HG02943 (cell line): ENCODE measurements at regions not wholly inside any gene's neighbourhood (a gene's known extent, or its start where the extent isn't known, plus 50 kb on each side); places are given as distances from the start of the nearest gene placed in this dataset.
"Not testable (repeated sequence)": the region's sequence is repeated elsewhere in the genome, so short reads cannot be mapped to it uniquely, and the experiment has no call there.

Experiments used
- ATAC-seq: cut with Tn5 transposase; IDR thresholded peaks from one replicate; pipeline ENCODE4 v1.9.1; 2021; ENCODE audit warnings: mild to moderate bottlenecking, low read depth, moderate library complexity; ENCODE audit not compliant: unreplicated experiment

GRCh38 chr2:146969703-146970102 lies 875.1 kb upstream of the ACVR2A start:
- ATAC-seq = not testable (repeated sequence)

GRCh38 chr2:146964494-146964893 lies 880.3 kb upstream of the ACVR2A start:
- ATAC-seq = no peak

GRCh38 chr2:146954544-146954943 lies 890.3 kb upstream of the ACVR2A start:
- ATAC-seq = no peak

- ATAC-seq = no peak
Measured at GRCh38 chr2:146952696-146953095, 892.1 kb upstream of the ACVR2A start.

- ATAC-seq = no peak
Measured at GRCh38 chr2:146950911-146951310, 893.9 kb upstream of the ACVR2A start.

GRCh38 chr2:146950361-146950760 lies 894.5 kb upstream of the ACVR2A start:
- no peak for ATAC-seq

- no peak for ATAC-seq
Measured at GRCh38 chr2:146949400-146949799, 895.4 kb upstream of the ACVR2A start.

- ATAC-seq = no peak
Measured at GRCh38 chr2:146944601-146945000, 900.2 kb upstream of the ACVR2A start.

GRCh38 chr2:146939991-146940685 lies 904.7 kb upstream of the ACVR2A start:
- no peak for ATAC-seq

GRCh38 chr2:146934921-146935320 lies 909.9 kb upstream of the ACVR2A start:
- no peak for ATAC-seq

GRCh38 chr2:146931109-146931508 lies 913.7 kb upstream of the ACVR2A start:
- no peak for ATAC-seq

- no peak for ATAC-seq
Measured at GRCh38 chr2:146927080-146927711, 917.6 kb upstream of the ACVR2A start.

- no peak for ATAC-seq
Measured at GRCh38 chr2:146918280-146918679, 926.5 kb upstream of the ACVR2A start.

- no peak for ATAC-seq
Measured at GRCh38 chr2:146917431-146918042, 927.3 kb upstream of the ACVR2A start.

- no peak for ATAC-seq
Measured at GRCh38 chr2:146916914-146917313, 927.9 kb upstream of the ACVR2A start.

- ATAC-seq = no peak
Measured at GRCh38 chr2:146913476-146913875, 931.4 kb upstream of the ACVR2A start.

- no peak for ATAC-seq
Measured at GRCh38 chr2:146912536-146912935, 932.3 kb upstream of the ACVR2A start.

GRCh38 chr2:146908776-146909175 lies 936.1 kb upstream of the ACVR2A start:
- no peak for ATAC-seq

- no peak for ATAC-seq
Measured at GRCh38 chr2:146898083-146898482, 946.7 kb upstream of the ACVR2A start.

- no peak for ATAC-seq
Measured at GRCh38 chr2:146894514-146894913, 950.3 kb upstream of the ACVR2A start.

GRCh38 chr2:146893500-146894041 lies 951.3 kb upstream of the ACVR2A start:
- ATAC-seq = no peak

- ATAC-seq = no peak
Measured at GRCh38 chr2:146890491-146890890, 954.3 kb upstream of the ACVR2A start.
